Ovary (tissue), 7 donors: ENCODE measurements at regions not wholly inside any gene's neighbourhood (a gene's known extent, or its start where the extent isn't known, plus 50 kb on each side); places are given as distances from the start of the nearest gene placed in this dataset.

ENCODE experiments used
- DNase-seq, 5 donors: peaks; one replicate each; pipeline ENCODE4 v3.0.0-alpha.2; 2019 to 2020
- H3K27ac ChIP-seq, 2 donors: fragments of 200-600 bp; one replicate each; pipeline versions ENCODE4 v1.5.1 to v1.8.0; 2019 to 2022
- H3K27me3 ChIP-seq: fragments of 200-600 bp; one replicate; pipeline ENCODE4 v1.8.0; 2022
- H3K36me3 ChIP-seq: fragments of 200-600 bp; sonication (generic); one replicate; pipeline ENCODE4 v1.5.1; 2019
- H3K4me1 ChIP-seq: one replicate; pipeline ENCODE4 v1.8.1; 2013; ENCODE audit warnings: mild to moderate bottlenecking, moderate library complexity; ENCODE audit not compliant: insufficient read depth
- H3K4me3 ChIP-seq: fragments of 200-600 bp; sonication (generic); one replicate; pipeline ENCODE4 v1.5.1; 2017
- H3K9me3 ChIP-seq, 2 donors: fragments of 200-600 bp in 1 of 2; sonication (generic) in 1 of 2; one replicate each; pipeline versions ENCODE4 v1.5.1 to v1.8.1; 2013 to 2019; ENCODE audit warnings: mild to moderate bottlenecking in 1 of 2, moderate library complexity in 1 of 2
- CTCF ChIP-seq, 3 donors: fragments of 450-650 bp in 2 of 3; fragments of 200-600 bp in 1 of 3; IDR thresholded peaks; one replicate each; pipeline versions ENCODE4 v1.5.1 to v1.8.0; 2016 to 2022; ENCODE audit warnings: antibody characterized with exemption in 3 of 3, mild to moderate bottlenecking in 1 of 3
- EP300 ChIP-seq: sonication (generic); formaldehyde crosslinking; IDR thresholded peaks from one replicate; pipeline ENCODE4 v1.6.1; 2017; ENCODE audit warnings: antibody characterized with exemption
- POLR2A ChIP-seq: fragments of 450-650 bp; IDR thresholded peaks from one replicate; pipeline ENCODE4 v1.6.1; 2017; ENCODE audit warnings: antibody characterized with exemption, mild to moderate bottlenecking, moderate library complexity
- WGBS, 3 donors: extraction: QIAGEN DNeasy Blood & Tissue Kit in 1 of 3; methylation state at CpG; one replicate each; pipeline versions ENCODE4 v1.1.5 to v1.1.7; 2013 to 2017; 5-methylcytosine and 5-hydroxymethylcytosine counted together
- intact Hi-C, 4 donors: fragments of 100-400 bp; cut with DNase I; formaldehyde crosslinking; loops; one replicate each; pipeline versions ENCODE4 v1.11.0 to v1.15.1; 2022 to 2023
- donor health status: DM: no; HTN: no; CAD: no; lungs with moderate emphysema.
- donor health status: DM: no; HTN: no; CAD: no.
- donor health status: Bipolar disorder and iron deficiency.
- donor health status: DM: no; HTN: no; CAD: no.
- donor health status: DM: yes; HTN: yes; CAD: no.

- 86 to 89% (median 87%) methylated on average over 5 of the region's 5 CpGs for WGBS, 3 donors
- no peak for DNase-seq
- Histone ChIP-seq H3K36me3 (no peaks in the 10 kb centered on the region), H3K27me3 (no peaks in the 10 kb centered on the region), H3K4me1 (peaks cover 8% of the 10 kb centered on the region), H3K27ac (no peak overlapping the region), H3K4me3 (no peak overlapping the region), H3K9me3 (no peaks in the 10 kb centered on the region)
- intact Hi-C loops = loop anchor here in 1 of 4 donors (10.0 kb wide), 1 partner anchor 91 kb away; no protein-coding TSS in a partner anchor
- TF ChIP-seq EP300 (no peak), POLR2A (no peak), CTCF (IDR thresholded peaks at IDR 0.05) (no peak)
Observed at GRCh38 chr2:100195942-100196341, 53.6 kb upstream of the AFF3 start.

GRCh38 chr2:100194951-100195350 is 52.6 kb upstream of the AFF3 start:
- no peaks in the 10 kb centered on the region for H3K9me3 ChIP-seq
- no peaks in the 10 kb centered on the region for H3K27me3 ChIP-seq
- WGBS, 3 donors = 92 to 98% (median 92%) methylated on average over 3 of the region's 3 CpGs
- no peak for TF ChIP-seq EP300
- no peak for TF ChIP-seq CTCF (IDR thresholded peaks at IDR 0.05)
- TF ChIP-seq POLR2A = no peak
- H3K4me3 ChIP-seq = no peak overlapping the region
- no peak overlapping the region for H3K27ac ChIP-seq
- intact Hi-C loops = loop anchor here in 1 of 4 donors (10.0 kb wide), 1 partner anchor 90 kb away; no protein-coding TSS in a partner anchor
- DNase-seq = no peak
- peaks cover 8% of the 10 kb centered on the region for H3K4me1 ChIP-seq
- H3K36me3 ChIP-seq = no peaks in the 10 kb centered on the region

GRCh38 chr2:100193291-100193710 is 50.9 kb upstream of the AFF3 start:
- intact Hi-C loops = loop anchor here in 1 of 4 donors (10.0 kb wide), 1 partner anchor 88 kb away; no protein-coding TSS in a partner anchor
- Histone ChIP-seq H3K4me3 (no peak overlapping the region), H3K27me3 (no peaks in the 10 kb centered on the region), H3K27ac (no peak overlapping the region), H3K4me1 (peaks cover 6% of the 10 kb centered on the region), H3K36me3 (no peaks in the 10 kb centered on the region), H3K9me3 (no peaks in the 10 kb centered on the region)
- no peak for DNase-seq
- no peak for TF ChIP-seq EP300
- no peak for TF ChIP-seq POLR2A
- TF ChIP-seq CTCF (IDR thresholded peaks at IDR 0.05) = no peak
- WGBS, 3 donors = 67 to 85% (median 78%) methylated on average over 6 of the region's 6 CpGs

GRCh38 chr2:100192825-100193224 is 50.4 kb upstream of the AFF3 start:
- H3K27me3 ChIP-seq = no peaks in the 10 kb centered on the region
- WGBS, 3 donors = 52 to 62% (median 61%) methylated on average over 4 of the region's 4 CpGs
- H3K4me3 ChIP-seq = no peak overlapping the region
- TF ChIP-seq EP300 (no peak), POLR2A (no peak), CTCF (IDR thresholded peaks at IDR 0.05) (no peak)
- no peak for DNase-seq
- peaks cover 1% of the 10 kb centered on the region for H3K4me1 ChIP-seq
- intact Hi-C loops = loop anchor here in 1 of 4 donors (10.0 kb wide), 1 partner anchor 88 kb away; no protein-coding TSS in a partner anchor
- H3K27ac ChIP-seq = no peak overlapping the region
- H3K36me3 ChIP-seq = no peaks in the 10 kb centered on the region
- no peaks in the 10 kb centered on the region for H3K9me3 ChIP-seq
